ENCODE measurements at regions not wholly inside any gene's neighbourhood (a gene's known extent, or its start where the extent isn't known, plus 50 kb on each side); places are given as distances from the start of the nearest gene placed in this dataset.

- no peak for TF ChIP-seq CTCF (IDR thresholded peaks at IDR 0.05)
- H3K4me1 ChIP-seq (ENCODE audit: control insufficient read depth in 1 of 2, insufficient read depth in 1 of 2, low read depth in 1 of 2, low read length in 1 of 2), result no peaks in the 10 kb centered on the region
- H3K27me3 ChIP-seq, result peaks cover 13% of the 10 kb centered on the region
- no peaks in the 10 kb centered on the region for H3K9me3 ChIP-seq
- H3K27ac ChIP-seq, result no peak overlapping the region
- no peak overlapping the region for H3K4me3 ChIP-seq (ENCODE audit: low read depth in 1 of 2, low read length in 1 of 2)
- no peaks in the 10 kb centered on the region for H3K36me3 ChIP-seq
Observed at GRCh38 chr16:73186752-73187601, 139.0 kb upstream of the ZFHX3 start.

- Histone ChIP-seq H3K36me3 (no peaks in the 10 kb centered on the region), H3K27ac (no peak overlapping the region), H3K27me3 (peaks cover 3% of the 10 kb centered on the region), H3K4me1 (ENCODE audit: control insufficient read depth in 1 of 2, insufficient read depth in 1 of 2, low read depth in 1 of 2, low read length in 1 of 2) (no peaks in the 10 kb centered on the region), H3K4me3 (ENCODE audit: low read depth in 1 of 2, low read length in 1 of 2) (no peak overlapping the region), H3K9me3 (no peaks in the 10 kb centered on the region)
- no peak for TF ChIP-seq CTCF (IDR thresholded peaks at IDR 0.05)
Observed at GRCh38 chr16:73185737-73186136, 137.8 kb upstream of the ZFHX3 start.

GRCh38 chr16:73183611-73184092 is 135.7 kb upstream of the ZFHX3 start:
- no peak for TF ChIP-seq CTCF (IDR thresholded peaks at IDR 0.05)
- H3K9me3 ChIP-seq, result no peaks in the 10 kb centered on the region
- no peaks in the 10 kb centered on the region for H3K36me3 ChIP-seq
- peaks cover 3% of the 10 kb centered on the region for H3K27me3 ChIP-seq
- no peak overlapping the region for H3K4me3 ChIP-seq (ENCODE audit: low read depth in 1 of 2, low read length in 1 of 2)
- H3K4me1 ChIP-seq (ENCODE audit: control insufficient read depth in 1 of 2, insufficient read depth in 1 of 2, low read depth in 1 of 2, low read length in 1 of 2), result no peaks in the 10 kb centered on the region
- no peak overlapping the region for H3K27ac ChIP-seq

DNA sequence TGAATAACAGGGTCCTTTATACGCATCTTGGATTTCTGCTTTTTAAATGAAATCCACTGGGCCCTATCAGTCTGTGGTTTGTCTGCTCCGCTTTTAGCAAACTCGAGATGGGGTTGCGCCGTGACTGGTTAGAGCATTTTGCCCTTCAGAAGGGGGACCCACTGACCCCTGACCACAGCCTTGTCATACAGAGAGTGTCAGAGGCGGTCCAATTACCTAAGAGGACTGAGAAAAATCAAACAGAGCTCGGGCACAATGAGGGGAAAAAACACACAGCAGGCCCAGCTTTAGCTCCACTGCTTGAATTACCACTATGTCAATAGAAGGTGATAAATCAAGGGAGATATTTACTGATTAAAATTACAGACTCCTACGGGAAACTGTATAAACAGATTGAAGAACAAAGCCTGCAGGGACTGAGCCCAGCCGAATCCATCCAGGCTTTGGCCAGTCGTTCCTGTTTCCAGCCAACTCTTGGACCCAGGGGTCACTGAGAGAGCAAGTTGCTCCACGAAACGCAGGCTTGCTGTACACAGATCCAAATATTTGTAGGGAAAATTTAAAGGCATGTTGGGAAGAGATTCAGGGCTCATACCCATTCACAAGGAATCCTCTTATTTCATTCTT is 131.9 kb upstream of the ZFHX3 start:
- Histone ChIP-seq H3K27me3 (no peaks in the 10 kb centered on the region), H3K4me1 (ENCODE audit: control insufficient read depth in 1 of 2, insufficient read depth in 1 of 2, low read depth in 1 of 2, low read length in 1 of 2) (no peaks in the 10 kb centered on the region), H3K27ac (no peak overlapping the region), H3K4me3 (ENCODE audit: low read depth in 1 of 2, low read length in 1 of 2) (no peak overlapping the region), H3K9me3 (no peaks in the 10 kb centered on the region), H3K36me3 (no peaks in the 10 kb centered on the region)
- TF ChIP-seq CTCF (IDR thresholded peaks at IDR 0.05), result no peak

- Histone ChIP-seq H3K4me1 (ENCODE audit: control insufficient read depth in 1 of 2, insufficient read depth in 1 of 2, low read depth in 1 of 2, low read length in 1 of 2) (no peaks in the 10 kb centered on the region), H3K27ac (no peak overlapping the region), H3K36me3 (no peaks in the 10 kb centered on the region), H3K4me3 (ENCODE audit: low read depth in 1 of 2, low read length in 1 of 2) (no peak overlapping the region), H3K27me3 (no peaks in the 10 kb centered on the region), H3K9me3 (no peaks in the 10 kb centered on the region)
- no peak for TF ChIP-seq CTCF (IDR thresholded peaks at IDR 0.05)
Observed at GRCh38 chr16:73177729-73178295, 129.9 kb upstream of the ZFHX3 start.

All from neutrophil (primary cell).